Endodermal cell (in vitro differentiated cells): ENCODE measurements at regions not wholly inside any gene's neighbourhood (a gene's known extent, or its start where the extent isn't known, plus 50 kb on each side); places are given as distances from the start of the nearest gene placed in this dataset.

Experiments used
- DNase-seq: peaks from one replicate; pipeline ENCODE4 v3.0.0-alpha.2; 2017
- H3K27ac ChIP-seq: 2 replicates; pipeline ENCODE4 v1.5.1; 2013; ENCODE audit warnings: mild to moderate bottlenecking, low read depth, low read length, moderate library complexity
- H3K27me3 ChIP-seq: 2 replicates; pipeline ENCODE4 v1.6.1; 2013; ENCODE audit warnings: mild to moderate bottlenecking, low read length, moderate library complexity; ENCODE audit not compliant: insufficient read depth, control insufficient read depth, poor library complexity, severe bottlenecking
- H3K36me3 ChIP-seq: 2 replicates; pipeline ENCODE4 v1.7.0; 2013; ENCODE audit warnings: mild to moderate bottlenecking, low read length, moderate library complexity; ENCODE audit not compliant: control insufficient read depth, insufficient read depth
- H3K4me1 ChIP-seq: one replicate; pipeline ENCODE4 v1.7.0; 2013; ENCODE audit warnings: low read length; ENCODE audit not compliant: control insufficient read depth, insufficient read depth
- H3K4me3 ChIP-seq: 2 replicates; pipeline ENCODE4 v1.5.1; 2013; ENCODE audit warnings: mild to moderate bottlenecking, low read length, moderate library complexity
- H3K9ac ChIP-seq: 2 replicates; pipeline ENCODE4 v1.6.1; 2013; ENCODE audit warnings: mild to moderate bottlenecking, low read length, moderate library complexity; ENCODE audit not compliant: poor library complexity, severe bottlenecking; ENCODE audit errors: extremely low read depth
- H3K9me3 ChIP-seq: 2 replicates; pipeline ENCODE4 v1.6.1; 2013; ENCODE audit warnings: mild to moderate bottlenecking, low read length, moderate library complexity; ENCODE audit not compliant: control insufficient read depth
- H3K27ac Mint-ChIP-seq: 2 replicates; pipeline ENCODE4 v1.8.0; 2020; ENCODE audit warnings: mixed read lengths
- H3K27me3 Mint-ChIP-seq: 2 replicates; pipeline ENCODE4 v1.8.0; 2021; ENCODE audit warnings: mild to moderate bottlenecking, mixed read lengths; ENCODE audit not compliant: insufficient read depth
- H3K36me3 Mint-ChIP-seq: 2 replicates; pipeline ENCODE4 v1.8.0; 2020; ENCODE audit warnings: low read depth, mixed read lengths
- H3K4me1 Mint-ChIP-seq: 2 replicates; pipeline ENCODE4 v1.8.0; 2020; ENCODE audit warnings: mixed read lengths
- H3K4me3 Mint-ChIP-seq: 2 replicates; pipeline ENCODE4 v1.8.0; 2020; ENCODE audit warnings: mild to moderate bottlenecking, moderate library complexity, mixed read lengths
- H3K9me3 Mint-ChIP-seq: 2 replicates; pipeline ENCODE4 v1.8.0; 2020; ENCODE audit warnings: mild to moderate bottlenecking, mixed read lengths
- WGBS, 2 experiments: methylation state at CpG; one replicate each; pipeline versions ENCODE4 v1.1.5 to v1.1.7; 2013; ENCODE audit warnings: missing lambda C conversion rate in 2 of 2, mixed read lengths in 1 of 2; ENCODE audit not compliant: insufficient coverage in 1 of 2, insufficient read length in 1 of 2; 5-methylcytosine and 5-hydroxymethylcytosine counted together
- TF ChIP-seq, protein P1 (sequence below): fragments of 200-600 bp; sonication (generic); conservative IDR thresholded peaks from 2 replicates; pipeline ENCODE4 v1.5.0; 2021; ENCODE audit warnings: antibody characterized with exemption, mild to moderate bottlenecking

DNA sequence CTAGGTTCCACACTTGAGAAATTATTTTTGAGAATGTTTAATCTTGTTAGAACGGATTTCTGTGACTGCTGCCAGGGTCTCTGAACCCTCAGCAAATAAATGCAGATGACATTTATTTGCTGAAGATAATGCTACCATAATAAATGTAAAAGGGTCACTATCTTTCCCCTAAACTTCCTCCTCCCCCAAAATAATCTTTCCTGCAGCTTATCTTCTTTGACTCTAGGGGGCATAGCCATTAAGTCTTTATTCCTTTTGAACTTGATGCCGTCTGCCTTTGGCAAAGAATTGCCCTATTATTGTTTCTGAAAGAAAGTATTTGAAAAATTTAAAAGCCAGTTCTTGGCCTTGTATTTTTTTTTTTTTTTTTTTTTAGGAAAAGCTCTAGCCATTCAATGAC, 63.6 kb upstream of the ACSL3 start:
- TF ChIP-seq, protein P1, sequence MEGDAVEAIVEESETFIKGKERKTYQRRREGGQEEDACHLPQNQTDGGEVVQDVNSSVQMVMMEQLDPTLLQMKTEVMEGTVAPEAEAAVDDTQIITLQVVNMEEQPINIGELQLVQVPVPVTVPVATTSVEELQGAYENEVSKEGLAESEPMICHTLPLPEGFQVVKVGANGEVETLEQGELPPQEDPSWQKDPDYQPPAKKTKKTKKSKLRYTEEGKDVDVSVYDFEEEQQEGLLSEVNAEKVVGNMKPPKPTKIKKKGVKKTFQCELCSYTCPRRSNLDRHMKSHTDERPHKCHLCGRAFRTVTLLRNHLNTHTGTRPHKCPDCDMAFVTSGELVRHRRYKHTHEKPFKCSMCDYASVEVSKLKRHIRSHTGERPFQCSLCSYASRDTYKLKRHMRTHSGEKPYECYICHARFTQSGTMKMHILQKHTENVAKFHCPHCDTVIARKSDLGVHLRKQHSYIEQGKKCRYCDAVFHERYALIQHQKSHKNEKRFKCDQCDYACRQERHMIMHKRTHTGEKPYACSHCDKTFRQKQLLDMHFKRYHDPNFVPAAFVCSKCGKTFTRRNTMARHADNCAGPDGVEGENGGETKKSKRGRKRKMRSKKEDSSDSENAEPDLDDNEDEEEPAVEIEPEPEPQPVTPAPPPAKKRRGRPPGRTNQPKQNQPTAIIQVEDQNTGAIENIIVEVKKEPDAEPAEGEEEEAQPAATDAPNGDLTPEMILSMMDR: peak; percentile 70
- no peak overlapping the region for H3K27ac ChIP-seq
- peaks cover 2% of the 10 kb centered on the region for H3K4me1 ChIP-seq
- no peak overlapping the region for H3K27ac Mint-ChIP-seq
- no peak for DNase-seq
- no peaks in the 10 kb centered on the region for H3K36me3 Mint-ChIP-seq
- peaks cover 29% of the 10 kb centered on the region for H3K4me1 Mint-ChIP-seq
- peaks cover 7% of the 10 kb centered on the region for H3K27me3 ChIP-seq
- no peak overlapping the region for H3K4me3 Mint-ChIP-seq
- H3K4me3 ChIP-seq: no peak overlapping the region
- 28% methylated on average over 2 of the region's 2 CpGs; no CpG with 5 or more reads in 1 of the 2 experiments for WGBS, 2 experiments
- H3K9ac ChIP-seq: no peak overlapping the region
- peaks cover 13% of the 10 kb centered on the region for H3K27me3 Mint-ChIP-seq
- H3K36me3 ChIP-seq: no peaks in the 10 kb centered on the region
- no peaks in the 10 kb centered on the region for H3K9me3 ChIP-seq
- H3K9me3 Mint-ChIP-seq: no peaks in the 10 kb centered on the region

DNA sequence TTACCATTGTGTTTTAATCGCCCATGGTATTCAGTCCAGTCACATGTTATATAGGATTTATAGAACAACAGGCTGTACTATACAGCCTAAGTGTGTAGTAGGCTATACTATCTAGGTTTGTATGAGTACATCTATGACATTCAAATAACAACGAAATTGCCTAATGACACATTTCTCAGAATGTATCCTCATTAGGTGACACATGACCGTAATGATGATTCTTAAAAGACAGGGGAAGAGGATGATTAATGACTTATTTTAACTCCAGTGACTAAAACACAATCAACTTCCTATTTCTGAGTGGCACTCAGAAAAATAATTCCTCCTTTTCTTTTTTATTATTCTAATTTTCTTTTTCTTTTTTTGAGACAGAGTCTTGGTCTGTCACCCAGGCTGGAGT, 63.0 kb upstream of the ACSL3 start:
- peaks cover 2% of the 10 kb centered on the region for H3K4me1 ChIP-seq
- 100% methylated on average over 1 of the region's 3 CpGs for WGBS, 2 experiments

DNA sequence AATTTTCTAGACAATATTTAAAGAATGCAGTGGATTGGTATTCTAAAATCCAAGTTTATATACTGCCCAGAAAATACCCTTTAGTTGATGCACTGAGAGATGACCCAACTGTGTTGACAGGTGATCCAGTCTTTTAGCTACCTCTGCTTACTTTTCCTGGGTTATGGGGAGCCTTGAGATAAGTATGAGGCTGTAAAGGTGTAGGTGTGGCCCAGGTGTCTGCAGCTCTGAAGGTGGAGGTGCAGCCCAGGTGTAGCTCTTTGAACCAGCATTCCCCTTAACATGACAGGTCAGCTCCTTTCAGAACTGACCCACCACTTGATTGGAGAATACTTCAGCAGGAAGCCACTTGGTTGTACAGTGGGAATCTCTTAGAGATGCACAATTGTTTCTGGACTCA, 62.3 kb upstream of the ACSL3 start:
- H3K4me1 Mint-ChIP-seq: peaks cover 22% of the 10 kb centered on the region
- Histone ChIP-seq H3K4me3 (no peak overlapping the region), H3K9ac (no peak overlapping the region), H3K9me3 (no peaks in the 10 kb centered on the region), H3K36me3 (no peaks in the 10 kb centered on the region), H3K4me1 (peaks cover 2% of the 10 kb centered on the region), H3K27me3 (peaks cover 7% of the 10 kb centered on the region), H3K27ac (no peak overlapping the region)
- H3K27ac Mint-ChIP-seq: no peak overlapping the region
- no peaks in the 10 kb centered on the region for H3K9me3 Mint-ChIP-seq
- no peaks in the 10 kb centered on the region for H3K36me3 Mint-ChIP-seq
- H3K4me3 Mint-ChIP-seq: no peak overlapping the region
- peaks cover 14% of the 10 kb centered on the region for H3K27me3 Mint-ChIP-seq
- TF ChIP-seq, protein P1: no peak
- no peak for DNase-seq

More for the DNA sequence above, 63.0 kb upstream of the ACSL3 start:
- TF ChIP-seq, protein P1: no peak
- Mint-ChIP-seq H3K27ac (no peak overlapping the region), H3K4me3 (no peak overlapping the region), H3K4me1 (peaks cover 26% of the 10 kb centered on the region), H3K27me3 (peaks cover 14% of the 10 kb centered on the region), H3K9me3 (no peaks in the 10 kb centered on the region), H3K36me3 (no peaks in the 10 kb centered on the region)
- H3K4me3 ChIP-seq: no peak overlapping the region
- no peaks in the 10 kb centered on the region for H3K36me3 ChIP-seq
- no peak for DNase-seq
- peaks cover 7% of the 10 kb centered on the region for H3K27me3 ChIP-seq
- H3K9me3 ChIP-seq: no peaks in the 10 kb centered on the region
- H3K9ac ChIP-seq: no peak overlapping the region
- H3K27ac ChIP-seq: no peak overlapping the region
